ENCODE measurements at regions not wholly inside any gene's neighbourhood (a gene's known extent, or its start where the extent isn't known, plus 50 kb on each side); places are given as distances from the start of the nearest gene placed in this dataset.

DNA sequence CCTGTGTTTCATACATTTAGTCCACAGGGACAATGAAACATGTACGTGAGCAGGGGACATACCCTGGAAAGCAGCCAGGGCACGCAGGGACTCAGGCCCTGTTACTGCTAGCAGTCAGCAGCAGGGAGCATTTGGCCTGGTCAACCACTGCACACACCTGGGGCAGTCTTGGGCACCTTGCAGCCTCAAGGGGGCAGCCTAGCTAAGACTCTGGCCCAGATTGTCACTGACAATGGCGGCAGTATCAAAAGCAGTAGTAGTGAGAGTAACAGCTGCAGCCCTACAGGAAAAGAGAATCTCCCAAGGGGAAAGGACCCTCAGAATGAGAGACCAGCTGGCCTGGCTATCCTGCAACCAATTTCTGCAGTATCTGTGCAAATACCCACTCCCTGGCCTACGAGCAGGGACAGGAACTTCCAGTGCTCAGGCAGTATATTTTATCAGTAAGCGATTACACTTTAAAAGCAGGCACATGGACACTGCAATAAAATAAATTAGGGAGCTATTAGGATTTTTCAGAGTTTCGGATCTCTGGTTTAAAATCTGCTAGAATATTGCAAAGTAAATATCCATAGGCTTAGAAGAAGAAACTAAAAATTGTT is 475.6 kb downstream of the LTN1 start:
- no peak for FAIRE-seq

DNA sequence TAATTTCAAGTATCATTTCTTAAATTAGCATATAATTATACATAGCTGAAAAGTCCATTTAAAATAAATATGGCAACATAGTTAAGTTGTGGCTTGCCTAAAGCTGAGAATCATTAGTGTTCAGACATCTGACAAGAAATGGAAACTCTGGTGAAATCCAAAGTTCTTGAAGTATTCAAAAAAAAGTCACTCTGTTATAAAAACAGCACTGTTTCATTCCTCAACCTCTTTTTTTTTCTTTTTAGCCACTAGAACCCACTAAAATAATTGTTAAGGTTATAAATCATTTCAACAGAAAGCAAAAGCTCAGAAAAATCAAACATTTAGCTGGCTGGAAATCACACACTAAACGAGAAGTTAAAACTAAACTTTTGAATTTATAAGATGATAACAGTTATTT is 476.7 kb downstream of the LTN1 start:
- peak; percentile 15 for FAIRE-seq

DNA sequence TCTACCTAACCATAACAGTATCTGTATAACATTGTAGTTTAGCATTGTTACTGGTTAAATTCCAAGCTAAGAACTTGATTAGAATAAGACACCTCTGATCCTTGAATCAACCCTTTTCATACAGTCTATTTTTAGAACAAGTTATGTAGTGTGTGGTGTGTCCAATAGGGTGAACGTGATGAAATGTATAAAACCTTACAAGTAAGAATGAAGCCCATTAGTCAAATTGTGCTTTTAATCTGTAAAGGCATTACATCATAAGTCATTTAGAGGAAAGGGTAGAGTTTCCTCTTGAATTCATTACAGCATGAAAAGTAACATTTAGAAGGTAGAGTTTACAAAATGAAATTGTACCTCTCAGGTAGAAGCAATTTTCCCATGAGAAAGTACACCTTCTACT is 479.2 kb downstream of the LTN1 start:
- FAIRE-seq = no peak

DNA sequence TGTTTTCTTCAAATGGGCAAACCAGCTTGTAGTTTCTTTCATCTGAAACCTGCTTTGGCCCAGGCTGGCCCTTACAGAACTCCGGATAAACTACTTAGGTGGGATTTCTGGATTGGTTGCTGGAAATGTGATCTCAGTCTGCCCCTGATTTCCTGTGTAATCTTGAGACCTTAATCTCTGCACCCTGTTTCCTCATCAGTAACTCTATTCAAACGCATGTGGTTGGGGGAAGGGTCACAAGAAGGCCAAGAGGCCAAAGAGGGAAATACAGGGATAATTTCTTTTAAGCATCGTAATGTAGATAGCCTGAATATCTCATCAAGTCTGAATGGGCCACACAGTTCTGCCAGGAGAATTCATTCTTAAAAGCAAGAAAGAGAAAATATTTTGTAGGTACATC is 483.6 kb downstream of the LTN1 start:
- FAIRE-seq = no peak

DNA sequence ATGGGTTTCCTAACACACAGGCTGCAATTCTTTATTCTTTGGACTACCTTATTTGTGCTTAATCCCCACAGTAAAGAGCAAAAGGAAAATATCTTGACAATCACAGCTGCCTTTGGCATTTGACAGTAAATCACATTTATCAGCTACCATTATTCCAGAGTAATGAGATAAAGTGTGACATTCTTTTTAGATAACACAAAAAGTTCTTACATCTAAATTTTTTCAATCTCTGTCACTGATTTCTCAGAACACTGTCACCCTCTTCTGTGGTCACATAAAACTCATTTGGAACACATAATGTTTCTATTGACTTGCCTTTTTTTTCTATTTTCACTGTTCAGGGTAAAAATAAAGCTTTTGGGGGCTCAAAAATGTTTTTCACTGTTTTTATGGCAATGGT is 484.6 kb downstream of the LTN1 start:
- no peak for FAIRE-seq

DNA sequence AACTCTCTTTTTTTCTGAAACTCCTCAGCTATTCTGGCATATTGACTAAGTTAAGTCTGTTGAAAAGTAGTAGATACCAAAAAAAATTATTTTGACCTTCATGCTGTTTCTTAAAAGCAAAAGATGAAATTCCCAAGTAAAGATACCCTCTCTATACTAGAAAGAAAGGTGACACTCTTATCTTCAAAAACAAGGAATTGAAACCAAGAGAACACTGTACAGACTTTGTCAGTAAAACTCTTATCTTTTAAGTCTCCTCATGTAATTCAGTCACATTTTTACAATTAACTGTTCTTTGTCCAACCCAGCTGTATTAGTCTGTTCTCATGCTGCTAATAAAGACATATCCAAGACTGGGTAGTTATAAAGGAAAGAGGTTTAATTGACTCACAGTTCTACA is 496.2 kb downstream of the LTN1 start:
- no peak for FAIRE-seq

DNA sequence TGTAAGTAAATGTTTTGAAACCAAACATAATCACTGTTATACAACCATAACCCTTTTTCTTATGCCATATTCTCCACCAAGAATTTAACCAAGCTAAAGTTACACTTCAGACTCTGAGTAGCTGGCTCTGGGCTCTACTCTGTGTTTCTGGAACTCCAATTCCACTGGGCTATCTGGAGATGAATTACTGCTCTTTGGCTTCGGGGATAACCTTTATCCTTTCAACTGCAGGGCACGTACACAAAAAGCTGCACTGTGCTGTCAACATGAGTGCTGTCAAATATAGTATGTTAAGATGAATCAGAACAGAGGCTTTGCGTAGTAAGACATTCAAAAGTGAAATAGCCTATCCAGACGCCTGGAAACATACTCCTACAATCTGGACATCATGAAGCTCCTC is 500.6 kb downstream of the LTN1 start:
- FAIRE-seq = no peak

DNA sequence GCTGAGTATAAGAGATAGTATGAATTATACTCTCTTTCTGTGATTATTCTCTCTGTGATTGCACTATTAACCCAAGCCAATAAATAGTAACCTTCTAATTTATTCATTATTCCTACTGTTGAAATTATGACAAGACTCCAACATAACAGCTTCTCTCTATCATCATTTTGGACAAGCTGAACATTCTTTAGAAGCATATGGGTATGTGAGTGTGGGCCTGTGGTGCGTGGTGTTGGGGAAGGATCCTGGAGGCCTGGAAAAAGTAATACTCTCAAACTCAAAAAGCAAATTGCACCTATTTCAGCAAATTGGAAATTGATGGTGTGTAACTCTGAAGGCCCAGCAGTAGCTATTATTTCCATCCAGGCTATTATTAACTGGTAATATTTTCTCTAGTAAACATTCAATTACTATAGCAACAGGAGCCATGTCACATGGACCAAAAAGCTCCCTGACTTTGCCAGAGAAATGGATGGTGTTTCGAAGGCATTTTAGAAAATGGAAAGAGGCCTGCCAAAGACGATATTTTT is 502.8 kb downstream of the LTN1 start:
- FAIRE-seq = no peak

DNA sequence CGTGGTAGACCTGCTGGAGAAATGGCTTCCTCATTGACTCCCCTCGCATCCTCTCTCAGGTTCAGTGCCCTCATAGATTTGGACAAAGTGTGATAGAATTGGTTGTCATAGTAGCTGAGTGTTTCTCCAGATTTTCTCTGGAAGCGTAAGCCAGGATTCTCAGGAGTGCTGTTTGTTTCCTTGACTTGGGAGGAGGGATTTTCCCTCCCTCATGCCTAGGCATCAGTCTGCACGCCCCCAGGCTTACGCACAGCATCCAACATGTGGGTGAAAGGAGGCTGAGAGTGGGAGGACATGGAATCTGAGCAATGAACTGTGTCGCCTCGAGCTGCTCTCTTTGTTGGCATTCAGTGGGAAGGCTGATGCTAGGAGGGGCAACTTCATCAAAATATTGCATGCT is 503.5 kb downstream of the LTN1 start:
- no peak for FAIRE-seq

DNA sequence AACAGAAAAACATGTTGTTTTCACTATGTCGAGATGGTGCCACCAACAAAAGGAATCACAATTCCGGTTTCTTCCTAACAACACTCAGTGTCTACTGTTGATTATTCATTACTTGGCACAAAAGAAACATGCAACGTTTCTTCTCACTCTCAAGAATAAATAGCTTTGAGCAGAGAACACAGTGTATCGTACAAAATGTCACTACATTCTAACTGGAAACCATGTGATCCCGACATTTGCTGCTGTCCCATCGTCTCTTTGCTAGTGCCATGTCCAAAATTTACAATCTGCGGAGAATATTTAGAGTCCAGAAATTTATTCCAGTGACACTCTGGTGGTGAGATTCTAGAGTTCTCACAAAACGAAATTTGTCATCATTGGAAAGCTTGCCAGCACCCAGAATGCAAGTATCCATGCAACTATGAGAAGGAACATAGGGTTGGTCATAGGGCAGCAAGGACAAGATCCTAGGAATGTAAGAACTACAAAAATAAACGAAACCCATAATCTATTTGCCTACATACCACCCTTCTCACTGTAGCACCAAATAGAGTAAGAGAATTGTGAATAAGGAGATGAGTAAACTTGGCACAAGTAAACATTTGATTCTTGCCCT is 505.1 kb downstream of the LTN1 start:
- FAIRE-seq = no peak

DNA sequence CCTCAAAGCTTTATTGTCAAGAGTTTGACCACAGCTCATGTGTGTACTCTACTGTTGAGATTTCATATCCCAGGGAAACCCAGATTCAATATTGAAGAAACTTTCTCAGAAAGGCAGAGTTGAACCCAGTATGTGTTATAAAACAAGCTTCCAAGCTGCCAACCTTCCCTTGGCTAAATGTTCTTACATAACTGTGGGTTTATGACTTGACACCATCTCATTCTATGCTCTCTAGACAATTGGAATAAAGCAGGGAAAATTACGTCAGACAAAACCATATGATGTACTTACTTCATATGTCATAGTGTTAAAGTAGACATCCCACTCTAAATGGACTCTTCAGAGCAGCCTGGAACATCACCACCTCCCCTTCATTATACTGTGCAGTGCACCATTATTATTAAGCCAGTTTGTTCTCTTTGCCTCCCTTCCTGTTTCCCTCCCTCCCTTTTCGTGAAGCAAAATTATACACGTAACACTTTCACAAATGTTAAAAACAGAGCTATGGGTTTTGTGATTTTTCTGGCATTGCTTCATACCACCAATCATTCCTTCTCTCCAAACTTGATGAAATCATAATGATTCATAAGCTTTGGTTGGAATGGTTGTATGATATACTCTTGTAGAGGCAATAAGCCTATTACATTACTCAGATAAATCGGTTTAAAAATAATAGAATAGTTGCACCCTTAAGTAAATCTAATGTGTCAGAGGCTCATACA is 507.2 kb downstream of the LTN1 start:
- no peak for FAIRE-seq

DNA sequence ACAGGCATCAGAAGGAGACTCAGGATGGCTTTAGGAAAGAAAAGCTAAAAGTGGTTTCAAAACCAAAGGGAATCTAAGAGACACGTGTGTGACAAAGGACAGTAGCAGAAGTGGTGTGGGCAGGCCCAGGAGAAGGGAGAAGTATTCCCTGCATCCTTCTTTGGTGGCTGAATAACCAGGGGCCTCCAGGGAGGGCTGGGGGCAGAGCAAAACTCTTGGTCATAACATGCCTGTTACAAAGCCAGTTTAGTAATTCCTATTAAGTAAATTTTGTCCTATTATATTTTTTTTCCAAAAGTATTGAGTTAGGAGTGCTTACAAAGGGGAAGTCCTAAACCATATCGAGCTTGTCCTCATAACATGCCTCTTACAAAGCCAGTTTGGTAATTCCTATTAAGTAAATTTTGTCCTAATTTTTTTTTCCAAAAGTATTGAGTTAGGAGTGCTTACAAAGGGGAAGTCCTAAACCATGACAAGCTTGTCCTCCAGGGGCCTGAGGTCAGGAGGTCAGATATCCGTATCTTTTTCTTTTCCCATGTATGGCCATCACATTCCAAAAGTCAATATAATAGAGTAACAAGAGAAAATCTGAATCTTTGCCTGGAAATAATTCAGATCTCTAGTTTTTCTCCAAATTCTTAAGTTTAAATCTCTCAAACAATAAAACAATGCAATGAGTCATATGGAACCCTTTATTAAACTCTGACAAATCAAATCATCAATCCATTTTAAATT is 509.2 kb downstream of the LTN1 start:
- FAIRE-seq = no peak

DNA sequence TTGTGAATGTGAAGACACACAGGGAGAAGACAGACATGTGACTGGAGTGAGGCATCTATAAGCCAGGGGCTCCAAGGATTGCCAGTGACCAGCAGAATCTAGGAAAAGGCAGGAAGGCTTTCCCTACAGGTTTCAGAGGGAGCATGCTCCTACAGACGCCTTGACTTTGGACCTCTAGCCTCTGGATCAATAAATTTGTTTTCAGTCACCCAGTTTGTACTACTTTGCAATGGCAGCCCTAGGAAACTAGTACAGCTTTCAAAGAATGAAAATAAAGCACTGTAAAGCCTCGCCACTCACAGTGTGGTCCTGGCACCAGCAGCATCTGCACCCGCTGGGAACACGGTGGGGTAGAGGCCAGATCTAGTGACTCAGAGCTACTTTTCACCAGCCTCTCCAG is 510.0 kb downstream of the LTN1 start:
- FAIRE-seq = no peak

DNA sequence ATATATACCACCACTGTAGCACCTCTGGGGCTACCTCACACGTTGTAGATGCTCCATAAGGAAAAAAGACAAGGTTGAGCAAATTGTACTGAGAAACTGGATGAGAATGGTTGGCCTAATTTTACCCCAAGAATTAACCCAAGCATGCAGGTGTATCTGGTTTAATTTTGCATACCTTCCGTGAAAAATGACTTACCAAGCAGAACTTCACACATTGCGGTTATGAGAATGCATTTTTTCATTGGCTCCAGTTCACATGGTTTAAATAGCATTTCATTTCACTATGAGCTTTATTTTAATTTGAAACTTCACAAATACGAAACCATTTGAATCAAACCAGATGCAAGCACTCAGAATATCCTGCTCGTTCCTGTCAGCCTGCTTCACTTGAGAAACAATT is 512.2 kb downstream of the LTN1 start:
- no peak for FAIRE-seq

DNA sequence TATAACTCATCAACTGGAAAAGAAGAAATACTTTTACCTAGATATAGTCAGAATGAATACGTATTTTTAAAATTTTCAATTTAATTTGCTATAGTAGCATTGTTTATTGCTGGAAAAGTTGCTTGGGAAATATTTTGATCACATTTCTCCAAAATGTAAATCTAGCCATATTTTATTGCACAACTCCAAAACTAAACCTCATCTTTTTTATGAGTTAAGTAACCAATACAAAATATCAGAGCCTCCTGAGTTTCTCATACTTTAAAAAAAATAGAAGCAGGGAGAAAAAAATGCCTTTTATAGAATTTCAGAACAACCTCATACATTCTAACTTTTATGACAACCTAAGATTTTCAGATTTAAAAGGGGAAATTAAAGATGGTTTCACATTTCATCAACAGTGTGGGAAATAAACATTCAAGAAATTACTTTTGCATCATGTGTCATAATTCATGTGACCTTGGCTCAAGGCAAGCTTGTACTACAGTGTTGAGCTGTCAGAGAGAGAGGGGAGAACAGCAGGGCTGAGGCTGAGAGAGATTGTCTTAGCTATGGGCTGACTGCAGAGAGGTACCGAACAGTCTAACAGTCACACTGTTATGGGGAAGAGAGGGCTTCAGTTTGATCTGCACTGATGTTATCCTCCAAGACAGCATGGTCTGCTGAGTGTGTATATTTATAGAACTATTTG is 519.0 kb downstream of the LTN1 start:
- FAIRE-seq = peak; percentile 35

DNA sequence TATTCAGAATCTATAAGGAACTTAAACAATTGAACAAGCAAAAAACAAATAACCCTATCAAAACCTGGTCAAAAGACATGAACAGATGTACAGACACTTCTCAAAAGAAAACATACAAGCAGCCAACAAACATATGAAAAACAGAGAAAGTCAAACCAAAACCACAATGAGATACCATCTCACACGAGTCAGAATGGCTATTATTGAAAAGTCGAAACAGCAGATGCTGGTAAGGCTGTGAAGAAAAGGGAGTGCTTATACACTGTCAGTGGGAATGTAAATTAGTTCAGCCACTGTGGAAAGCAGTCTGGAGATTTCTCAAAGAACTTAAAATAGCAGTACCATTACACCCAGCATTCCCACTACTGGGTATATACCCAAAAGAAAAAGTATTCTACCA is 520.1 kb downstream of the LTN1 start:
- FAIRE-seq = peak; percentile 31

DNA sequence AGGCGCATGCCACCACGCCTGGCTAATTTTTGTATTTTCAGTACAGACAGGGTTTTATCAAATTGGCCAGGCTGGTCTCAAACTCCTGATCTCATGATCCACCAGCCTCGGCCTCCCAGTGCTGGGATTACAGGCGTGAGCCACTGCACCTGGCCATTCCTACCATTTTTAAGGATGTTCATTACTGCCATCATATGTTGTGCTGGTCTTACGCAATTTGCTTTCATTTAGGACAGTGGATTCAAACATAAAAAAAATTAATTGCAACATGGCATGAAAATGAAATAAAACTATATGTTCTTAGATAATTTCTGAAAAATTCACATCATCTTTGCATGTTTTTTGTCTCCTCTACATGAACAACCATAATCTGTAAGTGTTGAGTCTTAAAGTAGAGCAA is 527.7 kb downstream of the LTN1 start:
- no peak for FAIRE-seq

DNA sequence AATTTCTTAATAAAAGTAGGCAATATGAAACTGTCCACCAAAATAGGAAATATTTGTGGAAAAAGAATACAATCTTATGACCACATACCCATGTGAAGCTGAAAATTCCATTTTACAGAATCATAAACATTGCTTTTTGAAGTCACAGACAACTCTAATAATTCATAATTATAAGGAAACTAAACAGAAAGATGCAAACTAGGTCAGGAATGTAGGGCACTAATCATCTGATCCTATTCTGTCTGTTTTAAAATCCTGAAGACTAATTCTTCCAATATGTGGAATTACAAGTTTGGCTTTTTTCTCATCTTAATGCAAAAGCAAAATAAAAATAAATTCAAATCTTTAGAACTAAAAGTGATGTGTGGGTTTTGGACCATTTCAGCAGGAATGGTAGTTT is 528.6 kb downstream of the LTN1 start:
- peak; percentile 98 for FAIRE-seq

DNA sequence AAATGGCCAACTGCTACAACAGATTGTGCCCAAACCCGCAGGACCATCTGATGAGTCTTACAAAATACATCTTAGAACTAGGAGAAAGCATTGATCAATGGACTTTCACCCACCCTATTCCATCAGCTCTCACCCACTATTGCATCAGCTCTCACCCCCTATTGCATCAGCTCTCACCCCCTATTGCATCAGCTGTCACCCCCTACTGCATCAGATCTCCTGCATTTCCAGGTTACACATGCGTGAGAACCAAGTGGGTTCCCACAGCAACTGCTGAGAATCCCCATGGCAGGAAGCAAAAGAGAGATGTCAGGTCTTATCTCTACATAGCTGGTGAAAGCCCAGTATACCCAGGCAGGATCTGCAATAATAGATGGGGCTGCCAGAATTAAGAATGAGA is 533.5 kb downstream of the LTN1 start:
- FAIRE-seq = no peak

DNA sequence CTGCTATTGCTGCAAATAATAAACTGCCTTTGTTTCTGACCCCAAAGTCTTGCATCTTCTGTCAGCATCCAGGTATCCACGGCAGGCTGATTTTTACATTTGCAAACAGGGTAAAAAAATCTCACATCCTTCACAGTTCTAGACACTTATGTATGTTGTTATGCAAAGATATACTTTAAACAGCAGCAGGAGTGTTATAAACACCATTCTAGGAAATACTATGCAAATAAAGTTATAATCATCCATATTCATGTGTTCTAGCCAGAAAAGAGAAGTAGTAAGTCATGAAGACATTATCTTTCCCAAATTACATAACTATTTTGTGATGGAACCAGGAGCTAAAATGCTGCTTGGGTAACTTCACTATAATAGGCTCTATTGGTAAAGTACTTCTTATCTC is 534.2 kb downstream of the LTN1 start:
- FAIRE-seq = no peak

DNA sequence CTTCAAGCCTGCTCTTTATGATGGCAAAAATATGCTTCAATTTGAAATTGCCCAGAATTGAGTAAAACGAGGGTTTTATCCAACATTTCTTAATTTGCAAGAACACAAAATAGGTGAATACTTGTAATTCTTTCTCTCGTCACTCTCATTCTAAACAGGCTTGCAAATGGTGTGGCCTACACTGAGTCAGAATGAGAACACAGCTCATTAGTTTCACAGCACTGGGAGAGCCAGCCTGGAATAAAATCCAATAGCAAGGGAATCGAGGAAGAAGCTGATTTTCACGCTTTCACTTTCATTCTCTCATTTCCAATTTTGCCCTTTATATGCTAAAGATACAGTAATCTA is 537.5 kb downstream of the LTN1 start:
- no peak for FAIRE-seq

DNA sequence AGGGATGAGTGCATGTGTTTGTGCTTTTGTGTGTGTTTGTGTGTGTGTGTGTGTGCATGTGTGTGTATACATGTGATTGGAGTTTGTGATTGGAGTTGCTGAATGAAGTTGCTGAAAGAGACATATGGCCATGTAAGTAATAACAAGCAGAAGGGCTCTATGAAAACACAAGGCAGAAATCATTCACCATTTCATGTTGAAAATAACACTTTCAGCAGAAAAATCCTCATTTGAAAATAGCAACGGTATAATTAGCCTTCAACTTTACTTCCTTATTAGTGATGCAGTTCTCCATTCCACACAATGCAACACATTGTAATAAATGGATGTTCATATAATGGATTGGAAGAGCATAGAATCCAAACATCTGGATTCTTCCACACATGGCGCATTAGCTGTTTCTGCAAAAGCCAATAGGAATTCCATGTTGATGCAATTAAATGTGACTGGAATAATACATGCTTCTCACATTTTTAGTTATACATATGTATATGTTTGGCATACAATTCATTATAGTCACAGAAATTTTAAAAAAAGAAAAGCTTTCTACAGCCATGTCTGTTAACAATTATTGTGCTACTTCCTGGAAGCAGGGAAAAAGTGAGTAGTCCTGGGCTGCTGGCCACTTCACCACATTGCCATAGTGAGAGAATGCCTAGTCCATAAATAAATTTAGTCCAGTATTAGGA is 538.0 kb downstream of the LTN1 start:
- FAIRE-seq = no peak

All from endometrium (tissue), 2 donors.